SK-N-SH (cell line): ENCODE measurements at regions not wholly inside any gene's neighbourhood (a gene's known extent, or its start where the extent isn't known, plus 50 kb on each side); places are given as distances from the start of the nearest gene placed in this dataset.

ENCODE experiments used
- CHD2 ChIP-seq: fragments of 150-350 bp; IDR thresholded peaks from 2 replicates; pipeline ENCODE4 v1.6.1; 2018; ENCODE audit warnings: low read length; ENCODE audit not compliant: partially characterized antibody
- CTCF ChIP-seq: fragments of 200-600 bp; sonication (generic); IDR thresholded peaks from 2 replicates; pipeline ENCODE4 v1.6.1; 2017; ENCODE audit warnings: antibody characterized with exemption, mild to moderate bottlenecking, moderate library complexity
- PBX3 ChIP-seq: IDR thresholded peaks from 2 replicates; pipeline ENCODE4; 2012
- POLR2AphosphoS5 ChIP-seq: IDR thresholded peaks from 2 replicates; pipeline ENCODE4 v1.6.1; 2012; ENCODE audit warnings: low read depth, low read length
- RCOR1 ChIP-seq: fragments of 150-350 bp; IDR thresholded peaks from 2 replicates; pipeline ENCODE4 v1.6.1; 2017; ENCODE audit warnings: antibody characterized with exemption, low read length
- ZBTB33 ChIP-seq: IDR thresholded peaks from 2 replicates; pipeline ENCODE4 v1.4.0; 2012; ENCODE audit warnings: low read depth, borderline replicate concordance

- TF ChIP-seq POLR2AphosphoS5, result no peak
- no peak for TF ChIP-seq CTCF
- TF ChIP-seq PBX3, result no peak
- no peak for TF ChIP-seq RCOR1
- no peak for TF ChIP-seq CHD2
- no peak for TF ChIP-seq ZBTB33
These were observed 187.7 kb upstream of the FOXD3 start for GRCh38 chr1:63134501-63135173.
